IMR-90 (cell line): ENCODE measurements at regions not wholly inside any gene's neighbourhood (a gene's known extent, or its start where the extent isn't known, plus 50 kb on each side); places are given as distances from the start of the nearest gene placed in this dataset.

Experiments used
- BHLHE40 ChIP-seq: fragments of 150-350 bp; IDR thresholded peaks from 2 replicates; pipeline ENCODE4 v1.6.1; 2016; ENCODE audit warnings: mild to moderate bottlenecking, low read depth, low read length
- CHD1 ChIP-seq: IDR thresholded peaks from 2 replicates; pipeline ENCODE4 v1.6.1; 2012; ENCODE audit warnings: low read depth, low read length, improper control_type of control experiment
- CTCF ChIP-seq: conservative IDR thresholded peaks from 2 replicates; pipeline ENCODE4 v1.5.1; 2012; ENCODE audit warnings: mild to moderate bottlenecking, low read depth, low read length, improper control_type of control experiment
- MAZ ChIP-seq: IDR thresholded peaks from 2 replicates; pipeline ENCODE4 v1.6.1; 2012; ENCODE audit warnings: low read depth, mild to moderate bottlenecking, low read length, improper control_type of control experiment, moderate library complexity, borderline replicate concordance
- MXI1 ChIP-seq: IDR thresholded peaks from 2 replicates; pipeline ENCODE4 v1.6.1; 2012; ENCODE audit warnings: low read depth, mild to moderate bottlenecking, low read length, moderate library complexity, borderline replicate concordance
- POLR2A ChIP-seq: IDR thresholded peaks from 2 replicates; pipeline ENCODE4 v1.6.1; 2012; ENCODE audit warnings: mild to moderate bottlenecking, low read depth, low read length
- RAD21 ChIP-seq: IDR thresholded peaks from 2 replicates; pipeline ENCODE4 v1.6.1; 2012; ENCODE audit warnings: low read length, improper control_type of control experiment
- RCOR1 ChIP-seq: IDR thresholded peaks from 2 replicates; pipeline ENCODE4 v1.6.1; 2012; ENCODE audit warnings: mild to moderate bottlenecking, low read length, improper control_type of control experiment; ENCODE audit not compliant: insufficient replicate concordance
- USF2 ChIP-seq: fragments of 150-350 bp; IDR thresholded peaks from 2 replicates; pipeline ENCODE4 v1.6.1; 2017; ENCODE audit warnings: mild to moderate bottlenecking, antibody characterized with exemption, low read length, low read depth

- TF ChIP-seq CTCF (no peak), POLR2A (no peak), MXI1 (no peak), RCOR1 (no peak), BHLHE40 (no peak), RAD21 (no peak), CHD1 (no peak), MAZ (no peak), USF2 (no peak)
These were observed 362.7 kb downstream of the PRDM2 start for GRCh38 chr1:14062669-14063068.
